Right lung (tissue), 2 donors: ENCODE measurements at regions not wholly inside any gene's neighbourhood (a gene's known extent, or its start where the extent isn't known, plus 50 kb on each side); places are given as distances from the start of the nearest gene placed in this dataset.

Experiments used
- DNase-seq, 2 donors: peaks; one replicate each; pipeline ENCODE4 v3.0.0-alpha.2; 2013

DNA sequence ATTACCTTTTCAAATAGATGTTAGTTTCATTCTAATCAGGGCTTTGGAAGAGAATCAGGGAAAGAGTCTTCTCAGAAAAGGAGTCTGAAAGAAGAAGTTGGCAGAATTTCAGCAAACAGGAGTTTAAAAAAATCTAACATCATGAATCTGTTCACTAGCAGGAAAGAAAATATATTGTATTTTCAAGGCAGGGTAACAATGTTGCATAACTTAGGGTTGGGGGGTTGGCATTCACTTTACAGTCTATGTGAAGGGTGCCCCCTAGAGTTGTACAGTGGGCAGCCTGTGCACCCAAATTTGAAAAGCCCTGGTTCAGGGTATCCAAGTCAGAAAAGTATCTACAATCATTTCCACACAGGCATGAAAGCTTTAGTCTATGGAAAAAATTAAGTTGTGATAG, 348.4 kb upstream of the SLC30A5 start:
- no peak for DNase-seq

- no peak for DNase-seq
These were observed 347.6 kb upstream of the SLC30A5 start for GRCh38 chr5:68746220-68746619.

- DNase-seq, result no peak
These were observed 347.0 kb upstream of the SLC30A5 start for GRCh38 chr5:68746643-68747420.

GRCh38 chr5:68747521-68747920, 346.3 kb upstream of the SLC30A5 start:
- DNase-seq, result no peak

GRCh38 chr5:68748101-68748500, 345.7 kb upstream of the SLC30A5 start:
- no peak for DNase-seq

DNA sequence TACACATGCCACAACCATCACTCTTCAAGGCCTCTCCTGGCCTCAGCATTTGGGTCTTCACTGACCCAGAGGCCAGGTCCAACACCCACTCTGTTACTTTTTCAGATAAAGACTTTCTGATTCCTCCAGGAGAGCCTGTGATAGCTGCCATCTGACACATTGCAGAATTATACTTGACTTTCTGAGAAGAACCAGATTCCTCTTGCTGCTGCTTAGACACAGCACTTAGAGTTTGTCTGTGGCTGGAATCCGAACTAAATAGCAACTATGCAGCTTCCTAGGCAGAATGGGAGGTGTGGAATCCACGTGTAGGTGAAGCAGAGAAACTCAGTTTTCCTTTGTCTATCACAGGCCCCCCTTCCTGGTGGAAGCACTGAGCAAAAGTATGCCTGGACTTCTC, 344.7 kb upstream of the SLC30A5 start:
- no peak for DNase-seq

- no peak for DNase-seq
These were observed 344.2 kb upstream of the SLC30A5 start for GRCh38 chr5:68749631-68750030.

GRCh38 chr5:68751661-68752060, 342.2 kb upstream of the SLC30A5 start:
- no peak for DNase-seq

DNA sequence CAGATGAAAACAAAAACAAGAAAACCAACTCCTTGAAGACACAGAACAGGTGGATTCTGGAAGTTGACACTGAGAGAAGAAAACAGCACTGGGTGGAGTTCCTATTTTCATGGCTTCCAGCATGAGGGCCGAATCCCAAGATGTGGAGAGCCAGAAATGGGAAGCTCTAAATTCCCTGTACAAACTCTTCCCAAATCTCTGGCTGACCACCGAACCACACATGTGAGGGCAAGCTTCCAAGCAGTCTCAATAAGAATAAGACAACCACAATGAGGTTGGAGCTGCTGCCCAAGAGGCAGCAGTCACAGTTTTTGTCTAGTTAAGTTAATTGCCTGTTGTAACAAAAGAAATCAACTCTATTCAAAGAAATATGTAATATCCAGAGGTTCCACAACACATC, 339.3 kb upstream of the SLC30A5 start:
- no peak for DNase-seq

DNA sequence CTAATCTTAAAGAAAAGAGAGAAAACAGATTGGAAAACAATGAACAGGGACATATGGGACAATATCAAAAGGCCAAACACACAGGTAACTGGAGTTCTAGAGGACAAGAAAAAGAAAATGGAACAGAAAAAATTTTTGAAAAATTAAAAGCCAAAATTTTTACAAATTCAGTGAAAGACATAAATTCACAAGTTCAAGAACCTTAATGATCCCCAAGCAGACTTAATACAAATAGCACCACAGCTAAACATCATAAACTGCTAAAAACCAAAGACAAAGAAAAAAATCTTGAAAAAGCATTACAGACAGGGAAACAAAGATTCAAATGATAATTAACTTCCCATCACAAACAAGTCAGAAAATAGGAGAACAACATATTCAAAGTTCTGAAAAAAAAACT, 338.5 kb upstream of the SLC30A5 start:
- DNase-seq, result no peak

DNA sequence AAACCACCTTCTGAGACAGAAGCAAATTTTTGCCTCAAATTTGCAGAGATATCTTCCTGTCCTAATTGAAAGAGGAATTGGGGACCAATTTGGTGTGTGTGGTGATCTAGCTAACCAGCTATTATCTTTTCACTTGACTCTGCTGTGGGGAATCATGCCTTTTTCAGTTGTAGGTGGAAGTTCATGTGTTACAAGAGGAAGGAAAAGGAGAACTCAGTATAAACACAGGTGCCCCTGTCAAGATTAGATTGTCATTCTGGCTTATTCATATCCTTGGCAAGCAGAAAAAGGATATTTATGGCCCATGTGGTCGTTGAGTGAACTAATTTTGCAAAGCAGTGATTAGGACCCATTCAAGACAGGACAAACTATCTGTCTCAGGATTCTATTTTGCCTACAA, 336.8 kb upstream of the SLC30A5 start:
- DNase-seq, result no peak

GRCh38 chr5:68757626-68758212, 336.1 kb upstream of the SLC30A5 start:
- DNase-seq, result no peak

DNA sequence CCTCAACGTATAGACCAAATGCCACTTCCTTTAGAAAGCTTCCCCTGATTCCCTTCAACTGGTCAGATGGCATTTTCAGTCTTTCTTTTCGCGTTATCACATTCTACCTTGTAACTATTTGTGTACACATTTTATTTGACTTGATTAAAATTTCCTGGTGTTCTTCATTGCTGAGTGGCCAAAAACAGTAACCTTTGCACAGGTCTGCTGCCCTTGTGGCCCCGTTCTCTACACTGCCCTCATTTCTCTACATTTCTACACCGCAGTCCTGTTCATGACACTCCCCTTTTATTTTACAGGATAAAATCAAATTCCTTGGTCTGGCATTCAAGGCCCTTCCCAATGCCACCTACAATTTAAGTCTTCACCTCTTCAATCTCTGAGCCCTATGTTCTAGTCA, 334.2 kb upstream of the SLC30A5 start:
- no peak for DNase-seq

DNA sequence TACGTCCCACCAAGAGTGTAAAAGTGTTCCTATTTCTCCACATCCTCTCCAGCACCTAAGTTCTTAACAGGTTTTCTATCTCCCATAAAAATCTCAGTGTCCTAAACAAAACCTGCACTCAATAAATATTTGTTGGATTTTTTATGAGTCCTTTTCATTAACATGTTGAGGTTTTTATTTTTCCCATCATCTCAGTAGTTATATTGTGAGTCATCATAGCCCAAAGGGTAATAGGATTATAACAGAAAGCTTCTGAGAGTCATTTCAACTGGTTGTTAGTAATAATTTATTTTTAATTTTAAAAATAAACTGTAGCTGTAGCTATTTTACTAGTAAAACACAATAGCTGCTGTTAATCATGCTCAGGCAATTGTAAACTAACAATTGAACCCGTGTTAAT, 331.6 kb upstream of the SLC30A5 start:
- no peak for DNase-seq

- no peak for DNase-seq
These were observed 326.8 kb upstream of the SLC30A5 start for GRCh38 chr5:68766952-68767464.

- DNase-seq, result no peak
These were observed 323.3 kb upstream of the SLC30A5 start for GRCh38 chr5:68770551-68770950.

GRCh38 chr5:68771221-68771620, 322.6 kb upstream of the SLC30A5 start:
- no peak for DNase-seq

DNA sequence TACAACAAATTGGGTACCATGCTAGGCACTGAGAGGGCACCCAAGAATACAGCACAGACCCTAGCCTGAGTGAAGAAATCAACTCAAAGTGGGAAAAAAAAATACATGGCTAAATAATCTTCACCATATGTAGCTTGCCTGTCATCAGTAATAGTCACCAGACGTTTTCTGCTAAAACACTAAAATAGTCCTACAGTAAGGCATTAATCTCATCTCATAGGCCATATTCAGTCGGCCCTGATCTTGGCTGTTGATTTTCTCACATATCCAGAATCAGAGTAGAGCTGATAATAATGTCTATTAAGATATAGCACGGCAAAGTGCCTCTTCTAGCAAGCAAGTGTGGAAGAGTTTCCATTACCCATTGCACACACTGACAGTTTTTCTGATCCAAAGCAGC, 322.1 kb upstream of the SLC30A5 start:
- no peak for DNase-seq

- no peak for DNase-seq
These were observed 317.4 kb upstream of the SLC30A5 start for GRCh38 chr5:68776381-68776780.

GRCh38 chr5:68777135-68777534, 316.7 kb upstream of the SLC30A5 start:
- DNase-seq, result no peak

DNA sequence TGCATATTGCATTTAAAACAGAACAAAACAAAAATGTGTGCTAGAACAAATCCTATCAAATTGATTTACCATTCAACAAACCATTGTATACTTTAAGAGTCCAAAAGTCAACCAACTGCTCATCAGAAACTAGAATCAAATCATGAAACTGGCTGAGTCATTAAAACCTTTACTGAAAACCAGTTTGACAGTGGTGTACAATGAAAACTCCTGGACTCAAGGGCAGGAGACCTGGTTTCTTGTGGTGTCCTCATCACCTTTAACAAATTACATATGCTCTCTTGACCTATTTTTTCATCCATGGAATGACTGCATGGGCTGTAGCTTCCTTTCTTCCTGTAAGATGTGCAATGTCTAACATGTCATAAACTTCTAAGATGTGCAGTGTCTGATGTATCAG, 315.3 kb upstream of the SLC30A5 start:
- no peak for DNase-seq

DNA sequence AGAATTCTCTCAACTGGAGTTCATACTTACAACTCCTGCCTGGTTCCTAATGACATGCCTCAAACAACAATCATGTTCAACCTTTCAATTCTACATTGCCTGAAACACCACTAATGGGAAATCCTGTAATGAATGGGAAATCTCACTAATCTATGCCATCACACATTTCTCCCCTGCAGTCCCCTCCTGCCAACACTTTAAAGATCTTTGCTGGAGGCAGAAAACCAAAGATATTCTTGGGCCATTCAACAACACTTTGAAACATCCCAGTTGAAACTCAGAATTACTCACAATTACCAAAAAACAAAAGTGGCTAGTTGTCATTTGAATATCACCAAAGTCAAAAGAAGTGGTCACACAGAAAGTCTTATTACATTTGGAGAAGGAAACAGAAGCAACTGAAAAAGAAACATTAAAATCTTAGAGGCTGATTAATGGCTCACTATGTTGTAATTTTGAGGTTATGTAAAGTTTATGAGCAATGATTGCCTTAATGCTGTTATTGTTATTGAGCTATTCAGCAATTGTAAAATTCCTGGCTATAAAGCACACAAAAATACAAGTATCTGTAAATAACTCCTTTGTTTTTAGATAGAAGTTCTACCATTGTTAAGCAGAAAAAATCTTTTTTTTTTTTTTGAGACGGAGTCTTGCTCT, 313.4 kb upstream of the SLC30A5 start:
- DNase-seq, result peak; percentile 16 to 28

- DNase-seq, result no peak
These were observed 300.7 kb upstream of the SLC30A5 start for GRCh38 chr5:68793074-68793473.
